ENCODE measurements at regions not wholly inside any gene's neighbourhood (a gene's known extent, or its start where the extent isn't known, plus 50 kb on each side); places are given as distances from the start of the nearest gene placed in this dataset.

GRCh38 chr1:29754573-29755375 is 518.5 kb downstream of the PTPRU start:
- FAIRE-seq (no peak), DNase-seq (ENCODE audit: low read depth, low spot score) (no peak)
- Histone ChIP-seq H3K4me1 (ENCODE audit: control insufficient read depth, extremely low read depth, insufficient read depth, low read length) (no peaks in the 10 kb centered on the region), H2AFZ (ENCODE audit: control insufficient read depth, low read length) (no peak overlapping the region), H3K9ac (ENCODE audit: control insufficient read depth, extremely low read depth, insufficient read depth, low read length) (no peak overlapping the region), H3K27me3 (ENCODE audit: control insufficient read depth, extremely low read depth, insufficient read depth, low read length) (no peaks in the 10 kb centered on the region), H3K9me1 (ENCODE audit: control insufficient read depth, extremely low read depth, insufficient read depth, low read length) (no peaks in the 10 kb centered on the region), H3K36me3 (ENCODE audit: control insufficient read depth in 2 of 2, extremely low read depth in 1 of 2, insufficient read depth in 2 of 2, low read length in 2 of 2) (no peaks in the 10 kb centered on the region), H4K20me1 (ENCODE audit: control insufficient read depth, extremely low read depth, insufficient read depth, low read length) (no peaks in the 10 kb centered on the region), H3K79me2 (ENCODE audit: control insufficient read depth, insufficient read depth, low read length) (no peaks in the 10 kb centered on the region), H3K9me3 (ENCODE audit: control insufficient read depth, low read depth, low read length) (no peaks in the 10 kb centered on the region), H3K4me2 (ENCODE audit: control insufficient read depth, extremely low read depth, insufficient read depth, low read depth, low read length) (no peak overlapping the region), H3K27ac (ENCODE audit: control insufficient read depth, insufficient read depth, low read length) (no peak overlapping the region), H3K4me3 (ENCODE audit: control insufficient read depth in 2 of 3, extremely low read depth in 1 of 3, insufficient read depth in 2 of 3, low read depth in 1 of 3, low read length in 3 of 3) (no peak overlapping the region)
- TF ChIP-seq EZH2 (IDR thresholded peaks at IDR 0.05; ENCODE audit: low read length) (no peak), CTCF (optimal IDR thresholded peaks at IDR 0.05 in 1 of 3, IDR thresholded peaks at IDR 0.05 in 1 of 3, conservative IDR thresholded peaks at IDR 0.05 in 1 of 3; ENCODE audit: extremely low read depth in 1 of 3, insufficient read depth in 2 of 3, low read length in 3 of 3) (no peak)
- dilution Hi-C loops (cut with MboI; ENCODE audit: extremely low pct_ligation_motif_present, low sequenced_read_pairs), result no loop called here

- Histone ChIP-seq H3K79me2 (ENCODE audit: control insufficient read depth, insufficient read depth, low read length) (no peaks in the 10 kb centered on the region), H2AFZ (ENCODE audit: control insufficient read depth, low read length) (no peak overlapping the region), H4K20me1 (ENCODE audit: control insufficient read depth, extremely low read depth, insufficient read depth, low read length) (no peaks in the 10 kb centered on the region), H3K4me3 (ENCODE audit: control insufficient read depth in 2 of 3, extremely low read depth in 1 of 3, insufficient read depth in 2 of 3, low read depth in 1 of 3, low read length in 3 of 3) (no peak overlapping the region), H3K9ac (ENCODE audit: control insufficient read depth, extremely low read depth, insufficient read depth, low read length) (no peak overlapping the region), H3K36me3 (ENCODE audit: control insufficient read depth in 2 of 2, extremely low read depth in 1 of 2, insufficient read depth in 2 of 2, low read length in 2 of 2) (no peaks in the 10 kb centered on the region), H3K4me2 (ENCODE audit: control insufficient read depth, extremely low read depth, insufficient read depth, low read depth, low read length) (no peak overlapping the region), H3K9me1 (ENCODE audit: control insufficient read depth, extremely low read depth, insufficient read depth, low read length) (no peaks in the 10 kb centered on the region), H3K27ac (ENCODE audit: control insufficient read depth, insufficient read depth, low read length) (no peak overlapping the region), H3K4me1 (ENCODE audit: control insufficient read depth, extremely low read depth, insufficient read depth, low read length) (no peaks in the 10 kb centered on the region), H3K27me3 (ENCODE audit: control insufficient read depth, extremely low read depth, insufficient read depth, low read length) (no peaks in the 10 kb centered on the region), H3K9me3 (ENCODE audit: control insufficient read depth, low read depth, low read length) (no peaks in the 10 kb centered on the region)
- DNase-seq (ENCODE audit: low read depth, low spot score) (no peak), FAIRE-seq (no peak)
- TF ChIP-seq CTCF (optimal IDR thresholded peaks at IDR 0.05 in 1 of 3, IDR thresholded peaks at IDR 0.05 in 1 of 3, conservative IDR thresholded peaks at IDR 0.05 in 1 of 3; ENCODE audit: extremely low read depth in 1 of 3, insufficient read depth in 2 of 3, low read length in 3 of 3), result no peak
- no peak for TF ChIP-seq EZH2 (IDR thresholded peaks at IDR 0.05; ENCODE audit: low read length)
- dilution Hi-C loops (cut with MboI; ENCODE audit: extremely low pct_ligation_motif_present, low sequenced_read_pairs), result no loop called here
Measured at GRCh38 chr1:29753771-29754572, 517.6 kb downstream of the PTPRU start.

Data from keratinocyte (primary cell).